GM06990 (cell line): ENCODE measurements at regions not wholly inside any gene's neighbourhood (a gene's known extent, or its start where the extent isn't known, plus 50 kb on each side); places are given as distances from the start of the nearest gene placed in this dataset.
"Not testable (repeated sequence)": the region's sequence is repeated elsewhere in the genome, so short reads cannot be mapped to it uniquely, and the experiment has no call there.

Source experiments
- DNase-seq: peaks from one replicate; pipeline ENCODE4 v3.0.0-alpha.2; 2011; ENCODE audit not compliant: insufficient read length; ENCODE audit errors: extremely low read depth
- H3K27me3 ChIP-seq: replicated peaks from 2 replicates; pipeline ENCODE4 v1.6.0; 2011; ENCODE audit warnings: low read length; ENCODE audit not compliant: control insufficient read depth, insufficient read depth
- H3K36me3 ChIP-seq: 2 replicates; pipeline ENCODE4 v1.5.1; 2011; ENCODE audit warnings: low read length; ENCODE audit not compliant: control insufficient read depth, insufficient read depth
- H3K4me3 ChIP-seq: replicated peaks from 2 replicates; pipeline ENCODE4 v1.5.1; 2011; ENCODE audit warnings: low read depth, mild to moderate bottlenecking, control low read depth, low read length
- CTCF ChIP-seq: IDR thresholded peaks from 2 replicates; pipeline ENCODE4 v1.5.1; 2011; ENCODE audit warnings: low read length, control low read depth, mild to moderate bottlenecking, inconsistent platforms; ENCODE audit not compliant: insufficient read depth, poor library complexity, severe bottlenecking

GRCh38 chr1:184822267-184822666, 67.6 kb upstream of the EDEM3 start:
- no peak for DNase-seq
- Histone ChIP-seq H3K27me3 (no peaks in the 10 kb centered on the region), H3K4me3 (no peak overlapping the region), H3K36me3 (peaks cover 12% of the 10 kb centered on the region)
- TF ChIP-seq CTCF, result no peak

GRCh38 chr1:184821658-184822057, 67.0 kb upstream of the EDEM3 start:
- TF ChIP-seq CTCF, result no peak
- H3K27me3 ChIP-seq, result no peaks in the 10 kb centered on the region
- no peak for DNase-seq

GRCh38 chr1:184820956-184821355, 66.3 kb upstream of the EDEM3 start:
- DNase-seq, result no peak
- Histone ChIP-seq H3K4me3 (no peak overlapping the region), H3K36me3 (peaks cover 12% of the 10 kb centered on the region), H3K27me3 (no peaks in the 10 kb centered on the region)
- no peak for TF ChIP-seq CTCF

More at GRCh38 chr1:184821658-184822057, 67.0 kb upstream of the EDEM3 start:
- H3K4me3 ChIP-seq, result no peak overlapping the region
- peaks cover 12% of the 10 kb centered on the region for H3K36me3 ChIP-seq

- Histone ChIP-seq H3K36me3 (peaks cover 12% of the 10 kb centered on the region), H3K4me3 (no peak overlapping the region), H3K27me3 (no peaks in the 10 kb centered on the region)
- no peak for DNase-seq
- TF ChIP-seq CTCF, result no peak
Observed at GRCh38 chr1:184820218-184820750, 65.6 kb upstream of the EDEM3 start.

GRCh38 chr1:184818646-184819045, 64.0 kb upstream of the EDEM3 start:
- no peaks in the 10 kb centered on the region for H3K27me3 ChIP-seq
- H3K36me3 ChIP-seq, result peaks cover 12% of the 10 kb centered on the region
- no peak overlapping the region for H3K4me3 ChIP-seq
- no peak for DNase-seq
- no peak for TF ChIP-seq CTCF

GRCh38 chr1:184817003-184817402, 62.3 kb upstream of the EDEM3 start:
- not testable (repeated sequence) for DNase-seq, H3K36me3 ChIP-seq, H3K4me3 ChIP-seq, H3K27me3 ChIP-seq
